HG02798 (cell line): ENCODE measurements at regions not wholly inside any gene's neighbourhood (a gene's known extent, or its start where the extent isn't known, plus 50 kb on each side); places are given as distances from the start of the nearest gene placed in this dataset.

Source experiments
- ATAC-seq: cut with Tn5 transposase; IDR thresholded peaks from one replicate; pipeline ENCODE4 v1.9.1; 2021; ENCODE audit warnings: mild to moderate bottlenecking; ENCODE audit not compliant: unreplicated experiment, poor library complexity

- no peak for ATAC-seq
Measured at GRCh38 chr15:31270767-31271166, 55.9 kb upstream of the KLF13 start.

GRCh38 chr15:31271224-31271635 lies 55.4 kb upstream of the KLF13 start:
- no peak for ATAC-seq

GRCh38 chr15:31271711-31272557 lies 54.7 kb upstream of the KLF13 start:
- no peak for ATAC-seq

GRCh38 chr15:31272558-31273257 lies 53.9 kb upstream of the KLF13 start:
- ATAC-seq = no peak

GRCh38 chr15:31273258-31273941 lies 53.2 kb upstream of the KLF13 start:
- no peak for ATAC-seq

GRCh38 chr15:31274496-31275330 lies 51.9 kb upstream of the KLF13 start:
- no peak for ATAC-seq

- ATAC-seq = no peak
Measured at GRCh38 chr15:31275331-31276262, 51.0 kb upstream of the KLF13 start.

- ATAC-seq = no peak
Measured at GRCh38 chr15:31276596-31277298, 49.9 kb upstream of the KLF13 start.
